ENCODE measurements at regions not wholly inside any gene's neighbourhood (a gene's known extent, or its start where the extent isn't known, plus 50 kb on each side); places are given as distances from the start of the nearest gene placed in this dataset.

GRCh38 chr5:166576323-166576722, 1715.1 kb upstream of the WWC1 start:
- CTCF ChIA-PET, result no interaction called here
- TF ChIP-seq TCF7 (CRISPR knock-in tag; IDR thresholded peaks at IDR 0.05; ENCODE audit: low read depth) (no peak), USF1 (CRISPR knock-in tag; IDR thresholded peaks at IDR 0.05) (no peak), ZNF317 (CRISPR knock-in tag; IDR thresholded peaks at IDR 0.05; ENCODE audit: borderline replicate concordance, low read depth) (no peak), EMX1 (CRISPR knock-in tag; IDR thresholded peaks at IDR 0.05) (no peak), ZBTB21 (CRISPR knock-in tag; IDR thresholded peaks at IDR 0.05; ENCODE audit: borderline replicate concordance) (no peak), JUN (CRISPR knock-in tag; IDR thresholded peaks at IDR 0.05) (no peak), SP1 (CRISPR knock-in tag; conservative IDR thresholded peaks at IDR 0.05) (no peak), SMAD3 (CRISPR knock-in tag; IDR thresholded peaks at IDR 0.05; ENCODE audit: borderline replicate concordance) (no peak), TEAD1 (CRISPR knock-in tag; IDR thresholded peaks at IDR 0.05) (no peak)
- Mint-ChIP-seq H3K27me3 (ENCODE audit: low read depth) (no peaks in the 10 kb centered on the region), H3K9me3 (peaks cover 31% of the 10 kb centered on the region), H3K4me3 (no peak overlapping the region), H3K27ac (no peak overlapping the region), H3K4me1 (no peaks in the 10 kb centered on the region), H3K36me3 (peaks cover 11% of the 10 kb centered on the region)
- ATAC-seq, result no peak
- DNase-seq (ENCODE audit: low spot score), result no peak
- POLR2A ChIA-PET, result no interaction called here

GRCh38 chr5:166581826-166582225, 1709.6 kb upstream of the WWC1 start:
- peaks cover 4% of the 10 kb centered on the region; the same call in 1 of the 2 replicates for H3K4me1 Mint-ChIP-seq

More at GRCh38 chr5:166581826-166582225, 1709.6 kb upstream of the WWC1 start:
- Mint-ChIP-seq H3K27ac (no peak overlapping the region), H3K9me3 (peaks cover 30% of the 10 kb centered on the region), H3K4me3 (no peak overlapping the region), H3K36me3 (peaks cover 13% of the 10 kb centered on the region), H3K27me3 (ENCODE audit: low read depth) (no peaks in the 10 kb centered on the region)
- ChIA-PET CTCF (no interaction called here), POLR2A (no interaction called here)
- TF ChIP-seq CBFB (CRISPR knock-in tag; IDR thresholded peaks at IDR 0.05; ENCODE audit: low read depth) (no peak), CREB1 (CRISPR knock-in tag; IDR thresholded peaks at IDR 0.05) (no peak), IRF2 (CRISPR knock-in tag; IDR thresholded peaks at IDR 0.05; ENCODE audit: borderline replicate concordance, low read depth) (no peak), ATF2 (CRISPR knock-in tag; IDR thresholded peaks at IDR 0.05; ENCODE audit: borderline replicate concordance, low read depth) (no peak), TCF7 (CRISPR knock-in tag; IDR thresholded peaks at IDR 0.05; ENCODE audit: low read depth) (no peak), HMGA2 (CRISPR knock-in tag; IDR thresholded peaks at IDR 0.05) (no peak), ZNF425 (CRISPR knock-in tag; conservative IDR thresholded peaks at IDR 0.05) (no peak), ZNF512 (CRISPR knock-in tag; IDR thresholded peaks at IDR 0.05; ENCODE audit: borderline replicate concordance) (no peak), CREM (CRISPR knock-in tag; IDR thresholded peaks at IDR 0.05) (no peak), ZNF532 (CRISPR knock-in tag; IDR thresholded peaks at IDR 0.05; ENCODE audit: borderline replicate concordance) (no peak), NR1H2 (CRISPR knock-in tag; IDR thresholded peaks at IDR 0.05) (no peak), ZNF396 (CRISPR knock-in tag; IDR thresholded peaks at IDR 0.05; ENCODE audit: borderline replicate concordance) (no peak), ZNF263 (CRISPR knock-in tag; IDR thresholded peaks at IDR 0.05; ENCODE audit: low read depth) (no peak), ZNF121 (CRISPR knock-in tag; IDR thresholded peaks at IDR 0.05) (no peak), PRRX2 (CRISPR knock-in tag; IDR thresholded peaks at IDR 0.05) (no peak), TEAD1 (CRISPR knock-in tag; IDR thresholded peaks at IDR 0.05) (no peak)
- DNase-seq (ENCODE audit: low spot score) (no peak), ATAC-seq (no peak)
